ENCODE measurements at regions not wholly inside any gene's neighbourhood (a gene's known extent, or its start where the extent isn't known, plus 50 kb on each side); places are given as distances from the start of the nearest gene placed in this dataset.
"Not testable (repeated sequence)": the region's sequence is repeated elsewhere in the genome, so short reads cannot be mapped to it uniquely, and the experiment has no call there.

- TF ChIP-seq CTCF (IDR thresholded peaks at IDR 0.05) (no peak), ZFX (IDR thresholded peaks at IDR 0.05; ENCODE audit: borderline replicate concordance) (no peak)
These were observed 684.4 kb upstream of the SYT4 start for GRCh38 chr18:43961722-43962121.

GRCh38 chr18:43964666-43965065 is 687.4 kb upstream of the SYT4 start:
- H3K27ac ChIP-seq: no peak overlapping the region
- TF ChIP-seq ZFX (IDR thresholded peaks at IDR 0.05; ENCODE audit: borderline replicate concordance) (no peak), CTCF (IDR thresholded peaks at IDR 0.05) (no peak)

More at GRCh38 chr18:43961722-43962121, 684.4 kb upstream of the SYT4 start:
- H3K27ac ChIP-seq: no peak overlapping the region

- TF ChIP-seq CTCF (IDR thresholded peaks at IDR 0.05) (no peak), ZFX (IDR thresholded peaks at IDR 0.05; ENCODE audit: borderline replicate concordance) (no peak)
- H3K27ac ChIP-seq: no peak overlapping the region
These were observed 688.4 kb upstream of the SYT4 start for GRCh38 chr18:43965691-43966090.

GRCh38 chr18:43970656-43971055 is 693.4 kb upstream of the SYT4 start:
- TF ChIP-seq CTCF (IDR thresholded peaks at IDR 0.05) (no peak), ZFX (IDR thresholded peaks at IDR 0.05; ENCODE audit: borderline replicate concordance) (no peak)
- no peak overlapping the region for H3K27ac ChIP-seq

- H3K27ac ChIP-seq: no peak overlapping the region
- no peak for TF ChIP-seq ZFX (IDR thresholded peaks at IDR 0.05; ENCODE audit: borderline replicate concordance)
These were observed 700.9 kb upstream of the SYT4 start for GRCh38 chr18:43978174-43978573.

- H3K27ac ChIP-seq: no peak overlapping the region
- TF ChIP-seq CTCF (IDR thresholded peaks at IDR 0.05) (no peak), ZFX (IDR thresholded peaks at IDR 0.05; ENCODE audit: borderline replicate concordance) (no peak)
These were observed 698.1 kb upstream of the SETBP1 start for GRCh38 chr18:43982582-43982981.

- H3K27ac ChIP-seq: not testable (repeated sequence)
These were observed 693.6 kb upstream of the SETBP1 start for GRCh38 chr18:43987061-43987460.

GRCh38 chr18:43992741-43993140 is 687.9 kb upstream of the SETBP1 start:
- no peak overlapping the region for H3K27ac ChIP-seq
- TF ChIP-seq ZFX (IDR thresholded peaks at IDR 0.05; ENCODE audit: borderline replicate concordance): no peak
- no peak for TF ChIP-seq CTCF (IDR thresholded peaks at IDR 0.05)
